WTC11 (cell line): ENCODE measurements at regions not wholly inside any gene's neighbourhood (a gene's known extent, or its start where the extent isn't known, plus 50 kb on each side); places are given as distances from the start of the nearest gene placed in this dataset.

Experiments
- CTCF ChIP-seq: fragments of 200-600 bp; IDR thresholded peaks from 2 replicates; pipeline ENCODE4 v1.8.0; 2022; ENCODE audit warnings: antibody characterized with exemption
- ETV6 ChIP-seq: sonication (generic); formaldehyde crosslinking; IDR thresholded peaks from 2 replicates; pipeline ENCODE4 v1.8.1; 2022; ENCODE audit warnings: mild to moderate bottlenecking, missing genetic modification reagents
- FOXJ3 ChIP-seq: sonication (generic); formaldehyde crosslinking; IDR thresholded peaks from 2 replicates; pipeline ENCODE4 v1.9.0; 2021; ENCODE audit warnings: missing genetic modification reagents, mild to moderate bottlenecking, borderline replicate concordance
- GABPB1 ChIP-seq: sonication (generic); formaldehyde crosslinking; IDR thresholded peaks from 2 replicates; pipeline ENCODE4 v1.8.1; 2023; ENCODE audit warnings: mild to moderate bottlenecking, missing genetic modification reagents
- KAT7 ChIP-seq: sonication (generic); formaldehyde crosslinking; IDR thresholded peaks from 2 replicates; pipeline ENCODE4 v1.8.1; 2023; ENCODE audit warnings: missing genetic modification reagents, mild to moderate bottlenecking, borderline replicate concordance
- MYBL2 ChIP-seq: sonication (generic); formaldehyde crosslinking; IDR thresholded peaks from 2 replicates; pipeline ENCODE4 v1.8.1; 2023; ENCODE audit warnings: mild to moderate bottlenecking, moderate library complexity, missing genetic modification reagents

- TF ChIP-seq CTCF: no peak
- TF ChIP-seq ETV6 (CRISPR knock-in tag): no peak
- TF ChIP-seq GABPB1 (CRISPR knock-in tag): no peak
- TF ChIP-seq KAT7 (CRISPR knock-in tag): no peak
- no peak for TF ChIP-seq FOXJ3
- TF ChIP-seq MYBL2 (CRISPR knock-in tag): no peak
Measured at GRCh38 chr11:97751405-97751804, 1269.3 kb upstream of the CNTN5 start.
